PC-9 (cell line): ENCODE measurements at regions not wholly inside any gene's neighbourhood (a gene's known extent, or its start where the extent isn't known, plus 50 kb on each side); places are given as distances from the start of the nearest gene placed in this dataset.

Experiments used
- BruUV-seq: library from RNA; stranded (reverse); fragments of 400-500 nt; replicated peaks from 2 replicates; lab custom pipeline; 2021; lab: Mats Ljungman, UMichigan
- CTCF ChIA-PET: fragments of 300-600 bp; sonication (Branson Sonifier 250); formaldehyde crosslinking; loops from one replicate; lab custom pipeline; 2022; ENCODE audit warnings: antibody characterized with exemption; lab: Charles Lee
- POLR2A ChIA-PET: fragments of 300-600 bp; sonication (Branson Sonifier 250); formaldehyde crosslinking; loops from one replicate; lab custom pipeline; 2022; ENCODE audit warnings: antibody characterized with exemption; ENCODE audit not compliant: unreplicated experiment; lab: Charles Lee
- DNase-seq, 2 experiments: peaks; one replicate each; pipeline versions ENCODE4 v3.0.0 to v3.0.0-alpha.2; 2015 to 2022; ENCODE audit warnings: mixed read lengths in 1 of 2
- H2AFZ ChIP-seq: fragments of 200-600 bp; sonication (generic); 2 replicates; pipeline ENCODE4 v1.8.1; 2017; ENCODE audit warnings: antibody characterized with exemption
- H3F3A ChIP-seq: fragments of 200-600 bp; sonication (generic); 2 replicates; pipeline ENCODE4 v1.8.1; 2017; ENCODE audit warnings: antibody characterized with exemption, mild to moderate bottlenecking, low read depth; ENCODE audit not compliant: insufficient read depth
- H3K27ac ChIP-seq: fragments of 200-600 bp; sonication (generic); 2 replicates; pipeline ENCODE4 v1.6.1; 2016; ENCODE audit warnings: mixed run types
- H3K27me3 ChIP-seq: fragments of 200-600 bp; sonication (generic); 2 replicates; pipeline ENCODE4 v1.6.1; 2016; ENCODE audit warnings: low read depth, mixed run types; ENCODE audit not compliant: insufficient read depth
- H3K36me3 ChIP-seq: fragments of 200-600 bp; sonication (generic); 2 replicates; pipeline ENCODE4 v1.6.1; 2016; ENCODE audit warnings: low read depth, mixed run types
- H3K4me1 ChIP-seq: fragments of 200-600 bp; sonication (generic); replicated peaks from 2 replicates; pipeline ENCODE4 v1.6.1; 2016; ENCODE audit warnings: mixed run types; ENCODE audit not compliant: insufficient read depth
- H3K4me2 ChIP-seq: fragments of 200-600 bp; sonication (generic); 2 replicates; pipeline ENCODE4 v1.6.1; 2017; ENCODE audit warnings: mixed run types
- H3K4me3 ChIP-seq: fragments of 200-600 bp; sonication (generic); 2 replicates; pipeline ENCODE4 v1.6.1; 2016; ENCODE audit warnings: mixed run types
- H3K79me2 ChIP-seq: fragments of 200-600 bp; sonication (generic); 2 replicates; pipeline ENCODE4 v1.6.1; 2017; ENCODE audit warnings: low read depth, mixed run types
- H3K9me2 ChIP-seq: fragments of 200-600 bp; sonication (generic); 2 replicates; pipeline ENCODE4 v1.8.1; 2017; ENCODE audit warnings: mild to moderate bottlenecking; ENCODE audit not compliant: insufficient read depth
- H3K9me3 ChIP-seq: fragments of 200-600 bp; sonication (generic); 2 replicates; pipeline ENCODE4 v1.8.1; 2016; ENCODE audit warnings: low read depth; ENCODE audit not compliant: insufficient read depth
- H4K20me1 ChIP-seq: fragments of 200-600 bp; sonication (generic); 2 replicates; pipeline ENCODE4 v1.8.1; 2017; ENCODE audit not compliant: insufficient read depth
- EZH2 ChIP-seq: fragments of 200-600 bp; sonication (generic); IDR thresholded peaks from 2 replicates; pipeline ENCODE4 v1.8.0; 2017; ENCODE audit warnings: antibody characterized with exemption, low read depth
- intact Hi-C: fragments of 100-400 bp; cut with micrococcal nuclease; formaldehyde crosslinking; loops from one replicate; pipeline ENCODE4 v1.10.0; 2022; ENCODE audit not compliant: unreplicated experiment
- TF ChIP-seq, protein P1 (sequence below): fragments of 200-600 bp; sonication (generic); conservative IDR thresholded peaks from 2 replicates; pipeline ENCODE4 v1.6.1; 2017; ENCODE audit warnings: mixed run types, antibody characterized with exemption, mild to moderate bottlenecking, moderate library complexity

DNA sequence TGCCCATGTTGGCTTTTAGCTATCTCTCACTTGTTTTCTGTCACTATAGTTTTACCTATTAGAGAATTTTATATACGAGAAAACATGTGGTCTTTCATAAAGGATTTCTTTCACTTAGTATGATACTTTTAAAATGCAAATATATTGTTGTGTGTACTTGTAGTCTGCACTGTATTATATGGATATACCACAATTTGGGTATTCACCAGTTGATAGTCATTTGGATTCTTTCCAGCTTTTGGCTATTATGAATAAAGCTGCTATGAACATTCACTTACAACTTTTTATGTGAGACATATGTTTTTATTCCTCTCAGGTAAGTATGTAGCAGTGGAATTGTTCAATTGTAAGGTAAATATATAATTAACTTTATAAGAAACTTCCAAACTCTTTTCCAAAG is 441.5 kb downstream of the GPATCH2 start:
- Histone ChIP-seq H3K79me2 (no peaks in the 10 kb centered on the region), H3K36me3 (no peaks in the 10 kb centered on the region), H3K4me2 (no peak overlapping the region), H3K27ac (no peak overlapping the region), H3K9me2 (no peaks in the 10 kb centered on the region; the same call in 1 of the 2 replicates), H3K27me3 (no peaks in the 10 kb centered on the region), H4K20me1 (no peaks in the 10 kb centered on the region), H2AFZ (no peak overlapping the region), H3F3A (no peaks in the 10 kb centered on the region), H3K4me3 (no peak overlapping the region), H3K9me3 (no peaks in the 10 kb centered on the region), H3K4me1 (no peaks in the 10 kb centered on the region)
- DNase-seq = no peak
- no peak for TF ChIP-seq EZH2
- intact Hi-C loops = no loop called here
- ChIA-PET CTCF (no interaction called here), POLR2A (no interaction called here)
- BruUV-seq = no TSS peak

DNA sequence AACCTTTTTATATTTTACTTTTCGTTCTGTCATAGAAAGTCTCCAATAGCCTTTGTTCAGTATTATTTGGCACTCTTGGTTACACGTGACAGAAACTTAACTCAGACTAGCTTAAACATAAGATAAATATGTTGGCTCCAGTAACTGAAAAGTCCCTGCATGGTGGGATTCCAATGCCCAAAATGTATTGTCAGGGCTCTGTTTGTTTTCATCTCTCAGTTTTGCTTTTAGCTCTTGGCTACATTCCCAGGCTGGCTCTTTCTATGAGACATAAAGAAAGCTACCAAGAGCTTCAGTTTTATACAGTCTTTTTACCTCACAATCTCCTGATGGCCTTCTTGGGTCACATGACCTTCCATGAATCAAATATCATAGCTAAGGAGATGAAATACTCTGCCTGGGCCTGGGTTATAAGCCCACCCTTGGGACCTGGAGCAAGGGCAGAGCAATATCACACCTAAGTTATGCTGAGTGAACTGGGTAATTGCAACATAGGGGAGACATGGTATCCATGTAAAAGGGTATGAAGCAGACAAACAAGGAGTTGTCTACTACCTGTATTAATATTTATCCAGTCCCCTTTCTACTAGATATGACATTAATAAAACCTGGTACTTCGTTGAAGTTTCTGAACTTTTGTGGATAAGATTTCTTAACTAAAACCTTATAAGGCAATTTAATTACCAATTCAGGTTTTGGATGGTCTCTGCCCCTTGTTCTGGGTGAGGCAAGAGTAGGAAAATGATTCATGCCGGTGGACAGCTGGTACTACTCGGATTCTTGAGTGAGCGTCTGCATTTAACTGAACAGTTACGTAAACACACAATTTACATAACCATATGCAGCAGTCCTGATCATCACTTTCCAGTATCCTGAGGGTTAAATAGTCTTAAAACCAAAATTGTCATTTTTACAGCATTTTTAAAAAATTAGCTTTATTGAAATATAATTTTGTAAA is 442.3 kb downstream of the GPATCH2 start:
- no peak for TF ChIP-seq EZH2
- TF ChIP-seq, protein P1, sequence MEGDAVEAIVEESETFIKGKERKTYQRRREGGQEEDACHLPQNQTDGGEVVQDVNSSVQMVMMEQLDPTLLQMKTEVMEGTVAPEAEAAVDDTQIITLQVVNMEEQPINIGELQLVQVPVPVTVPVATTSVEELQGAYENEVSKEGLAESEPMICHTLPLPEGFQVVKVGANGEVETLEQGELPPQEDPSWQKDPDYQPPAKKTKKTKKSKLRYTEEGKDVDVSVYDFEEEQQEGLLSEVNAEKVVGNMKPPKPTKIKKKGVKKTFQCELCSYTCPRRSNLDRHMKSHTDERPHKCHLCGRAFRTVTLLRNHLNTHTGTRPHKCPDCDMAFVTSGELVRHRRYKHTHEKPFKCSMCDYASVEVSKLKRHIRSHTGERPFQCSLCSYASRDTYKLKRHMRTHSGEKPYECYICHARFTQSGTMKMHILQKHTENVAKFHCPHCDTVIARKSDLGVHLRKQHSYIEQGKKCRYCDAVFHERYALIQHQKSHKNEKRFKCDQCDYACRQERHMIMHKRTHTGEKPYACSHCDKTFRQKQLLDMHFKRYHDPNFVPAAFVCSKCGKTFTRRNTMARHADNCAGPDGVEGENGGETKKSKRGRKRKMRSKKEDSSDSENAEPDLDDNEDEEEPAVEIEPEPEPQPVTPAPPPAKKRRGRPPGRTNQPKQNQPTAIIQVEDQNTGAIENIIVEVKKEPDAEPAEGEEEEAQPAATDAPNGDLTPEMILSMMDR = no peak
- Histone ChIP-seq H3K36me3 (no peaks in the 10 kb centered on the region), H3F3A (no peaks in the 10 kb centered on the region), H3K79me2 (no peaks in the 10 kb centered on the region), H3K9me3 (no peaks in the 10 kb centered on the region), H4K20me1 (no peaks in the 10 kb centered on the region), H3K4me1 (no peaks in the 10 kb centered on the region), H2AFZ (no peak overlapping the region), H3K4me2 (no peak overlapping the region), H3K4me3 (no peak overlapping the region), H3K27me3 (no peaks in the 10 kb centered on the region), H3K27ac (no peak overlapping the region), H3K9me2 (no peaks in the 10 kb centered on the region; the same call in 1 of the 2 replicates)
- no peak for DNase-seq
- ChIA-PET POLR2A (no interaction called here), CTCF (no interaction called here)
- no TSS peak for BruUV-seq
- intact Hi-C loops = no loop called here

DNA sequence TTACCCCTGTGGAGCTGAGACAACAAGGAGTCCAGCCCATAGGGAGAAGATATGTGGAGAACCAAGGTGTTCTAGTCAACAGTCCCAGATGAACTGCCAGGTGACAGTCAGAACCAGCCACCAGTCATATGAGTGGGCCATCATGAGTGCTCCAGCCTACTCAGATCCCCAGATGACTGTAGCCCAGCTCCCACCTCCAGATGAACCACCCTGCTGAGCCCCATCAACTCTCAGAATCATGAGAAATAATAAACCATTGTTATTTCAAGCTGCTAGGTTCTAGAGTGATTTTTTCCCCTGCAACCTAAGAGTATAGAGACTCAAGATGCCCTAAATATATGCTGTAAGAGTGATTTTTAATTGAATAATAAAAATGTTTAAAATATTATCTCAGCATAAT is 444.2 kb downstream of the GPATCH2 start:
- ChIA-PET CTCF (no interaction called here), POLR2A (no interaction called here)
- no peaks in the 10 kb centered on the region for H4K20me1 ChIP-seq
- no peaks in the 10 kb centered on the region for H3K36me3 ChIP-seq
- peaks cover 3% of the 10 kb centered on the region; the same call in 1 of the 2 replicates for H3K9me2 ChIP-seq
- BruUV-seq = no TSS peak
- no peaks in the 10 kb centered on the region for H3K9me3 ChIP-seq
- H3K27ac ChIP-seq = no peak overlapping the region
- DNase-seq = no peak
- H2AFZ ChIP-seq = no peak overlapping the region
- no peaks in the 10 kb centered on the region for H3K4me1 ChIP-seq
- H3K4me2 ChIP-seq = no peak overlapping the region
- H3K27me3 ChIP-seq = no peaks in the 10 kb centered on the region
- H3F3A ChIP-seq = no peaks in the 10 kb centered on the region
- intact Hi-C loops = no loop called here
- no peaks in the 10 kb centered on the region for H3K79me2 ChIP-seq
- no peak for TF ChIP-seq EZH2
- no peak overlapping the region for H3K4me3 ChIP-seq

DNA sequence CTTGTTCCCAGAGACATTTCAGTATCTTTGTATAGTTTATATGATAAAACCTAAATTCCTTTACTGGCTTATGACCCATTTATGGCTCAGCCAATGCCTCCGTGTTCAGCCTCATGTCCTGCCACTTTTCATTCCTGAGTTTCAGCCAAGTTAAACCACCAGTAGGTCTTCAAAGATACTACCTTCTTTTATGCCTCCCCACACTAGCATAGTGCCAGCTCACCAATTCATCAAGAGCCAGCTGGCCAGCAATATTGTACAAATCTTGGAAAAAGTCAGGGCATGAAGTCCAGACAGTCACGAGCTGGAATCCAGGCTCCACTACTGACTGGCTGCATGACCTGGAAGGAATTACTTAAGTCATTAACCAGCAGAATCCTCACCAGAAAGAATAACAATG is 446.0 kb downstream of the GPATCH2 start:
- BruUV-seq = no TSS peak
- intact Hi-C loops = no loop called here
- no peaks in the 10 kb centered on the region for H3K9me3 ChIP-seq

More for the DNA sequence above, 446.0 kb downstream of the GPATCH2 start:
- no peaks in the 10 kb centered on the region for H3K79me2 ChIP-seq
- H3F3A ChIP-seq = no peaks in the 10 kb centered on the region
- ChIA-PET CTCF (no interaction called here), POLR2A (no interaction called here)
- TF ChIP-seq, protein P1 = no peak
- no peak for TF ChIP-seq EZH2
- H2AFZ ChIP-seq = no peak overlapping the region
- H3K4me3 ChIP-seq = no peak overlapping the region
- DNase-seq = no peak
- H3K9me2 ChIP-seq = peaks cover 3% of the 10 kb centered on the region; the same call in 1 of the 2 replicates
- no peaks in the 10 kb centered on the region for H3K4me1 ChIP-seq
- H3K27ac ChIP-seq = no peak overlapping the region
- H3K4me2 ChIP-seq = no peak overlapping the region
- no peaks in the 10 kb centered on the region for H3K27me3 ChIP-seq
- H3K36me3 ChIP-seq = no peaks in the 10 kb centered on the region
- H4K20me1 ChIP-seq = no peaks in the 10 kb centered on the region
